ENCODE measurements at regions not wholly inside any gene's neighbourhood (a gene's known extent, or its start where the extent isn't known, plus 50 kb on each side); places are given as distances from the start of the nearest gene placed in this dataset.

DNA sequence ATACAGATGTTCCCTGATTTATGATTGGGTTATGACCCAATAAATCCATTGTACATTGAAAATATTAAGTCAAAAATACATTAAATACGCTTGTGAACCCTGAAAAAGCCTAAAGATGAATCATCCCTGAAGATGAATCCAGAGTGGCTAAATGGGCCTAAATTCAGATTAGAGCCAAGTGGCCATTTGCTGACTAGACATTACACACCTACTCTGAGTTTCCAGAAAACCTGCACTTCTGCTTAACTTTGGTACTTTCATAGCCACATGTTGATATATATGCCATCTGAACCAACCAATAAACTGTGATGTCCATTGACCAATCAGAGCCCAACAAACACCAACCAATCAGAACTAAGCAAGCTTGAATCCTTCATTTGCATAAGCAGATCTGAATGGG, 106.9 kb downstream of the WT1 start:
- no peak for TF ChIP-seq IKZF2 (IDR thresholded peaks at IDR 0.05)
- no peak for TF ChIP-seq HCFC1 (IDR thresholded peaks at IDR 0.05; ENCODE audit: low read length)
- no peak for TF ChIP-seq HDGF (IDR thresholded peaks at IDR 0.05)
- TF ChIP-seq SP1 (IDR thresholded peaks at IDR 0.05; ENCODE audit: low read depth, low read length): no peak
- TF ChIP-seq, protein P1, sequence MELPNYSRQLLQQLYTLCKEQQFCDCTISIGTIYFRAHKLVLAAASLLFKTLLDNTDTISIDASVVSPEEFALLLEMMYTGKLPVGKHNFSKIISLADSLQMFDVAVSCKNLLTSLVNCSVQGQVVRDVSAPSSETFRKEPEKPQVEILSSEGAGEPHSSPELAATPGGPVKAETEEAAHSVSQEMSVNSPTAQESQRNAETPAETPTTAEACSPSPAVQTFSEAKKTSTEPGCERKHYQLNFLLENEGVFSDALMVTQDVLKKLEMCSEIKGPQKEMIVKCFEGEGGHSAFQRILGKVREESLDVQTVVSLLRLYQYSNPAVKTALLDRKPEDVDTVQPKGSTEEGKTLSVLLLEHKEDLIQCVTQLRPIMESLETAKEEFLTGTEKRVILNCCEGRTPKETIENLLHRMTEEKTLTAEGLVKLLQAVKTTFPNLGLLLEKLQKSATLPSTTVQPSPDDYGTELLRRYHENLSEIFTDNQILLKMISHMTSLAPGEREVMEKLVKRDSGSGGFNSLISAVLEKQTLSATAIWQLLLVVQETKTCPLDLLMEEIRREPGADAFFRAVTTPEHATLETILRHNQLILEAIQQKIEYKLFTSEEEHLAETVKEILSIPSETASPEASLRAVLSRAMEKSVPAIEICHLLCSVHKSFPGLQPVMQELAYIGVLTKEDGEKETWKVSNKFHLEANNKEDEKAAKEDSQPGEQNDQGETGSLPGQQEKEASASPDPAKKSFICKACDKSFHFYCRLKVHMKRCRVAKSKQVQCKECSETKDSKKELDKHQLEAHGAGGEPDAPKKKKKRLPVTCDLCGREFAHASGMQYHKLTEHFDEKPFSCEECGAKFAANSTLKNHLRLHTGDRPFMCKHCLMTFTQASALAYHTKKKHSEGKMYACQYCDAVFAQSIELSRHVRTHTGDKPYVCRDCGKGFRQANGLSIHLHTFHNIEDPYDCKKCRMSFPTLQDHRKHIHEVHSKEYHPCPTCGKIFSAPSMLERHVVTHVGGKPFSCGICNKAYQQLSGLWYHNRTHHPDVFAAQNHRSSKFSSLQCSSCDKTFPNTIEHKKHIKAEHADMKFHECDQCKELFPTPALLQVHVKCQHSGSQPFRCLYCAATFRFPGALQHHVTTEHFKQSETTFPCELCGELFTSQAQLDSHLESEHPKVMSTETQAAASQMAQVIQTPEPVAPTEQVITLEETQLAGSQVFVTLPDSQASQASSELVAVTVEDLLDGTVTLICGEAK (IDR thresholded peaks at IDR 0.05; ENCODE audit: borderline replicate concordance): no peak
- TF ChIP-seq MYC (IDR thresholded peaks at IDR 0.05; ENCODE audit: insufficient read depth, insufficient read length, insufficient replicate concordance, low read length, severe bottlenecking): no peak
- no peak for TF ChIP-seq NFYA (IDR thresholded peaks at IDR 0.05; ENCODE audit: borderline replicate concordance, low read depth, low read length)
- ATAC-seq (no peak), DNase-seq (ENCODE audit: low read depth, low spot score) (no peak), FAIRE-seq (no peak)
- ChIA-PET POLR2A (no interaction called here), CTCF (no interaction called here), RAD21 (ENCODE audit: unreplicated experiment) (no interaction called here), SMC1A (ENCODE audit: uncharacterized antibody, unreplicated experiment) (interaction anchor here (2.3 to 2.6 kb wide), 2 partner anchors 15 to 93 kb away, joined by 6 to 8 read pairs; no protein-coding TSS in a partner anchor)
- intact Hi-C loops (cut with micrococcal nuclease; ENCODE audit: unreplicated experiment) (no loop called here), in situ Hi-C loops (cut with MboI) (no loop called here)
- H3K9me3 ChIP-seq (replicated peaks; ENCODE audit: control insufficient read depth, insufficient read depth, low read length): no peaks in the 10 kb centered on the region
- BruUV-seq (replicated peaks): no TSS peak
- 5% methylated on average over 1 of the region's 1 CpG for WGBS (ENCODE audit: insufficient coverage, insufficient replicate concordance, low lambda C conversion rate, missing lambda C conversion rate)
- H3K36me3 ChIP-seq (ENCODE audit: control insufficient read depth in 2 of 2, insufficient read depth in 2 of 2, low read length in 1 of 2): no peaks in the 10 kb centered on the region
- H3K9ac ChIP-seq (ENCODE audit: control insufficient read depth, insufficient read depth, low read length): no peak overlapping the region
- no peaks in the 10 kb centered on the region for H4K20me1 ChIP-seq (ENCODE audit: control insufficient read depth, insufficient read depth)
- H3K4me2 ChIP-seq (ENCODE audit: control insufficient read depth, insufficient read depth): no peak overlapping the region
- H3K27me3 ChIP-seq (replicated peaks in 1 of 2; ENCODE audit: control insufficient read depth in 2 of 2, insufficient read depth in 2 of 2, low read length in 1 of 2): peaks cover 1 to 2% of the 10 kb centered on the region in 2 experiments; a peak in 2 of 4 replicates
- H3K27ac ChIP-seq (ENCODE audit: control insufficient read depth, insufficient read depth): no peak overlapping the region
- no peak overlapping the region for H2AFZ ChIP-seq (ENCODE audit: control insufficient read depth, low read depth, low read length)
- H3K4me1 ChIP-seq (ENCODE audit: control insufficient read depth, insufficient read depth, low read length): no peaks in the 10 kb centered on the region
- H3K79me2 ChIP-seq (ENCODE audit: control insufficient read depth, insufficient read depth, low read length): no peaks in the 10 kb centered on the region
- no peak overlapping the region for H3K4me3 ChIP-seq

Measured in GM12878 (cell line).